ENCODE measurements at regions not wholly inside any gene's neighbourhood (a gene's known extent, or its start where the extent isn't known, plus 50 kb on each side); places are given as distances from the start of the nearest gene placed in this dataset.

DNA sequence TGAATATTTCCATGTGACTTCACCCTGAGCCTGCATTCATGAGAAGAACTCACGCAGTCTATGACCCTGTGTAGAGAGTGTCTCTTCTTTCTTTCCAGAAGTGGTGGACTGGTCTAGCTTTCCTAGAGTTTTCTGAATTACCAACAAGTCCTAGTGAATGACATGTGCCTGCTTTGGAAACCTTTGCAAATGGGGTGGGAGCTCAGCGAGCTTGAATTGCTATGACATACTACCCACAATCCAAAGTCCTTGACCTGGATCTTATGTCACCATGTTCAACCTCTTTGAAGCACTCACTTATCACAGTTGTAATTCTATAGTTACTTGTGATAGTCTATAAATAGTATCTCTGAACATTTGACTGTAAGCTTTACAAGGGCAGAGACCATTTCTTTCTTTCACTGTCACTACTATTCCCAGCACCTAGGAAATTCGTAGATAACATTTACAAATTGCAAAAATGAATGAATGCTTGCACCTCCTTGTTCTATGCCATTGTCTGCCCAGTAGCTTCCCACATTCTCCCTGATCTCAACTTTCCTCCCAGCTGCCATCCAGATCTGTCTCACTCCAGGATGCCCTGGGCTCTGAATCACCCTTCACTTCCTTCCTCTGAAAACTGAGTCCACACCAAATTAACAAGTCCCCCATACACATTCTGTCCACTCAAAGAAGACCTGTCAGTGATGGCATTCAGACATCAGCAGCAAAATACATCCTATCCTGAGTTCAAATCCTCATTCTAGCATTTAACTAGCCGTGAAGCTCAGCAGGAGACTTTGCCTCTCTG, 201.9 kb upstream of the SESN3 start:
- no peak for ATAC-seq
- CTCF ChIA-PET = interaction anchor here (0.8 to 1.0 kb wide), 2 partner anchors 273 to 278 kb away, joined by 3 read pairs; no protein-coding TSS in a partner anchor

More for the DNA sequence above, 201.9 kb upstream of the SESN3 start:
- H3K36me3 Mint-ChIP-seq = peaks cover 17% of the 10 kb centered on the region
- POLR2A ChIA-PET = no interaction called here
- no peak overlapping the region for H3K27ac Mint-ChIP-seq
- peaks cover 19% of the 10 kb centered on the region for H3K9me3 Mint-ChIP-seq
- H3K27me3 Mint-ChIP-seq (ENCODE audit: low read depth) = peaks cover 3% of the 10 kb centered on the region; the same call in 1 of the 2 replicates
- H3K4me1 Mint-ChIP-seq = peaks cover 26% of the 10 kb centered on the region
- no peak for DNase-seq (ENCODE audit: low spot score)
- H3K4me3 Mint-ChIP-seq = no peak overlapping the region
- TF ChIP-seq CBFB (CRISPR knock-in tag; IDR thresholded peaks at IDR 0.05; ENCODE audit: low read depth) (no peak), TEAD1 (CRISPR knock-in tag; IDR thresholded peaks at IDR 0.05) (no peak), HMGA2 (CRISPR knock-in tag; IDR thresholded peaks at IDR 0.05) (no peak), ZNF138 (CRISPR knock-in tag; conservative IDR thresholded peaks at IDR 0.05) (no peak), ZNF263 (CRISPR knock-in tag; IDR thresholded peaks at IDR 0.05; ENCODE audit: low read depth) (no peak), PRRX2 (CRISPR knock-in tag; IDR thresholded peaks at IDR 0.05) (no peak), ZBTB21 (CRISPR knock-in tag; IDR thresholded peaks at IDR 0.05; ENCODE audit: borderline replicate concordance) (no peak), CREM (CRISPR knock-in tag; IDR thresholded peaks at IDR 0.05) (no peak), SP1 (CRISPR knock-in tag; conservative IDR thresholded peaks at IDR 0.05) (no peak), NFATC4 (CRISPR knock-in tag; IDR thresholded peaks at IDR 0.05) (no peak), EMX1 (CRISPR knock-in tag; IDR thresholded peaks at IDR 0.05) (no peak)
- TF ChIP-seq, protein P1, sequence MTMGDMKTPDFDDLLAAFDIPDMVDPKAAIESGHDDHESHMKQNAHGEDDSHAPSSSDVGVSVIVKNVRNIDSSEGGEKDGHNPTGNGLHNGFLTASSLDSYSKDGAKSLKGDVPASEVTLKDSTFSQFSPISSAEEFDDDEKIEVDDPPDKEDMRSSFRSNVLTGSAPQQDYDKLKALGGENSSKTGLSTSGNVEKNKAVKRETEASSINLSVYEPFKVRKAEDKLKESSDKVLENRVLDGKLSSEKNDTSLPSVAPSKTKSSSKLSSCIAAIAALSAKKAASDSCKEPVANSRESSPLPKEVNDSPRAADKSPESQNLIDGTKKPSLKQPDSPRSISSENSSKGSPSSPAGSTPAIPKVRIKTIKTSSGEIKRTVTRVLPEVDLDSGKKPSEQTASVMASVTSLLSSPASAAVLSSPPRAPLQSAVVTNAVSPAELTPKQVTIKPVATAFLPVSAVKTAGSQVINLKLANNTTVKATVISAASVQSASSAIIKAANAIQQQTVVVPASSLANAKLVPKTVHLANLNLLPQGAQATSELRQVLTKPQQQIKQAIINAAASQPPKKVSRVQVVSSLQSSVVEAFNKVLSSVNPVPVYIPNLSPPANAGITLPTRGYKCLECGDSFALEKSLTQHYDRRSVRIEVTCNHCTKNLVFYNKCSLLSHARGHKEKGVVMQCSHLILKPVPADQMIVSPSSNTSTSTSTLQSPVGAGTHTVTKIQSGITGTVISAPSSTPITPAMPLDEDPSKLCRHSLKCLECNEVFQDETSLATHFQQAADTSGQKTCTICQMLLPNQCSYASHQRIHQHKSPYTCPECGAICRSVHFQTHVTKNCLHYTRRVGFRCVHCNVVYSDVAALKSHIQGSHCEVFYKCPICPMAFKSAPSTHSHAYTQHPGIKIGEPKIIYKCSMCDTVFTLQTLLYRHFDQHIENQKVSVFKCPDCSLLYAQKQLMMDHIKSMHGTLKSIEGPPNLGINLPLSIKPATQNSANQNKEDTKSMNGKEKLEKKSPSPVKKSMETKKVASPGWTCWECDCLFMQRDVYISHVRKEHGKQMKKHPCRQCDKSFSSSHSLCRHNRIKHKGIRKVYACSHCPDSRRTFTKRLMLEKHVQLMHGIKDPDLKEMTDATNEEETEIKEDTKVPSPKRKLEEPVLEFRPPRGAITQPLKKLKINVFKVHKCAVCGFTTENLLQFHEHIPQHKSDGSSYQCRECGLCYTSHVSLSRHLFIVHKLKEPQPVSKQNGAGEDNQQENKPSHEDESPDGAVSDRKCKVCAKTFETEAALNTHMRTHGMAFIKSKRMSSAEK (CRISPR knock-in tag; IDR thresholded peaks at IDR 0.05; ENCODE audit: borderline replicate concordance) = no peak
- TF ChIP-seq, protein P2, sequence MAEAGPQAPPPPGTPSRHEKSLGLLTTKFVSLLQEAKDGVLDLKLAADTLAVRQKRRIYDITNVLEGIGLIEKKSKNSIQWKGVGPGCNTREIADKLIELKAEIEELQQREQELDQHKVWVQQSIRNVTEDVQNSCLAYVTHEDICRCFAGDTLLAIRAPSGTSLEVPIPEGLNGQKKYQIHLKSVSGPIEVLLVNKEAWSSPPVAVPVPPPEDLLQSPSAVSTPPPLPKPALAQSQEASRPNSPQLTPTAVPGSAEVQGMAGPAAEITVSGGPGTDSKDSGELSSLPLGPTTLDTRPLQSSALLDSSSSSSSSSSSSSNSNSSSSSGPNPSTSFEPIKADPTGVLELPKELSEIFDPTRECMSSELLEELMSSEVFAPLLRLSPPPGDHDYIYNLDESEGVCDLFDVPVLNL (CRISPR knock-in tag; IDR thresholded peaks at IDR 0.05; ENCODE audit: borderline replicate concordance, low read depth) = no peak
- TF ChIP-seq, protein P3, sequence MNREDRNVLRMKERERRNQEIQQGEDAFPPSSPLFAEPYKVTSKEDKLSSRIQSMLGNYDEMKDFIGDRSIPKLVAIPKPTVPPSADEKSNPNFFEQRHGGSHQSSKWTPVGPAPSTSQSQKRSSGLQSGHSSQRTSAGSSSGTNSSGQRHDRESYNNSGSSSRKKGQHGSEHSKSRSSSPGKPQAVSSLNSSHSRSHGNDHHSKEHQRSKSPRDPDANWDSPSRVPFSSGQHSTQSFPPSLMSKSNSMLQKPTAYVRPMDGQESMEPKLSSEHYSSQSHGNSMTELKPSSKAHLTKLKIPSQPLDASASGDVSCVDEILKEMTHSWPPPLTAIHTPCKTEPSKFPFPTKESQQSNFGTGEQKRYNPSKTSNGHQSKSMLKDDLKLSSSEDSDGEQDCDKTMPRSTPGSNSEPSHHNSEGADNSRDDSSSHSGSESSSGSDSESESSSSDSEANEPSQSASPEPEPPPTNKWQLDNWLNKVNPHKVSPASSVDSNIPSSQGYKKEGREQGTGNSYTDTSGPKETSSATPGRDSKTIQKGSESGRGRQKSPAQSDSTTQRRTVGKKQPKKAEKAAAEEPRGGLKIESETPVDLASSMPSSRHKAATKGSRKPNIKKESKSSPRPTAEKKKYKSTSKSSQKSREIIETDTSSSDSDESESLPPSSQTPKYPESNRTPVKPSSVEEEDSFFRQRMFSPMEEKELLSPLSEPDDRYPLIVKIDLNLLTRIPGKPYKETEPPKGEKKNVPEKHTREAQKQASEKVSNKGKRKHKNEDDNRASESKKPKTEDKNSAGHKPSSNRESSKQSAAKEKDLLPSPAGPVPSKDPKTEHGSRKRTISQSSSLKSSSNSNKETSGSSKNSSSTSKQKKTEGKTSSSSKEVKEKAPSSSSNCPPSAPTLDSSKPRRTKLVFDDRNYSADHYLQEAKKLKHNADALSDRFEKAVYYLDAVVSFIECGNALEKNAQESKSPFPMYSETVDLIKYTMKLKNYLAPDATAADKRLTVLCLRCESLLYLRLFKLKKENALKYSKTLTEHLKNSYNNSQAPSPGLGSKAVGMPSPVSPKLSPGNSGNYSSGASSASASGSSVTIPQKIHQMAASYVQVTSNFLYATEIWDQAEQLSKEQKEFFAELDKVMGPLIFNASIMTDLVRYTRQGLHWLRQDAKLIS (CRISPR knock-in tag; IDR thresholded peaks at IDR 0.05; ENCODE audit: borderline replicate concordance) = no peak
- TF ChIP-seq, protein P4, sequence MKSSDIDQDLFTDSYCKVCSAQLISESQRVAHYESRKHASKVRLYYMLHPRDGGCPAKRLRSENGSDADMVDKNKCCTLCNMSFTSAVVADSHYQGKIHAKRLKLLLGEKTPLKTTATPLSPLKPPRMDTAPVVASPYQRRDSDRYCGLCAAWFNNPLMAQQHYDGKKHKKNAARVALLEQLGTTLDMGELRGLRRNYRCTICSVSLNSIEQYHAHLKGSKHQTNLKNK (CRISPR knock-in tag; IDR thresholded peaks at IDR 0.05) = no peak
- TF ChIP-seq, protein P5, sequence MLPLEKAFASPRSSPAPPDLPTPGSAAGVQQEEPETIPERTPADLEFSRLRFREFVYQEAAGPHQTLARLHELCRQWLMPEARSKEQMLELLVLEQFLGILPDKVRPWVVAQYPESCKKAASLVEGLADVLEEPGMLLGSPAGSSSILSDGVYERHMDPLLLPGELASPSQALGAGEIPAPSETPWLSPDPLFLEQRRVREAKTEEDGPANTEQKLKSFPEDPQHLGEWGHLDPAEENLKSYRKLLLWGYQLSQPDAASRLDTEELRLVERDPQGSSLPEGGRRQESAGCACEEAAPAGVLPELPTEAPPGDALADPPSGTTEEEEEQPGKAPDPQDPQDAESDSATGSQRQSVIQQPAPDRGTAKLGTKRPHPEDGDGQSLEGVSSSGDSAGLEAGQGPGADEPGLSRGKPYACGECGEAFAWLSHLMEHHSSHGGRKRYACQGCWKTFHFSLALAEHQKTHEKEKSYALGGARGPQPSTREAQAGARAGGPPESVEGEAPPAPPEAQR (CRISPR knock-in tag; IDR thresholded peaks at IDR 0.05) = no peak
- TF ChIP-seq, protein P6, sequence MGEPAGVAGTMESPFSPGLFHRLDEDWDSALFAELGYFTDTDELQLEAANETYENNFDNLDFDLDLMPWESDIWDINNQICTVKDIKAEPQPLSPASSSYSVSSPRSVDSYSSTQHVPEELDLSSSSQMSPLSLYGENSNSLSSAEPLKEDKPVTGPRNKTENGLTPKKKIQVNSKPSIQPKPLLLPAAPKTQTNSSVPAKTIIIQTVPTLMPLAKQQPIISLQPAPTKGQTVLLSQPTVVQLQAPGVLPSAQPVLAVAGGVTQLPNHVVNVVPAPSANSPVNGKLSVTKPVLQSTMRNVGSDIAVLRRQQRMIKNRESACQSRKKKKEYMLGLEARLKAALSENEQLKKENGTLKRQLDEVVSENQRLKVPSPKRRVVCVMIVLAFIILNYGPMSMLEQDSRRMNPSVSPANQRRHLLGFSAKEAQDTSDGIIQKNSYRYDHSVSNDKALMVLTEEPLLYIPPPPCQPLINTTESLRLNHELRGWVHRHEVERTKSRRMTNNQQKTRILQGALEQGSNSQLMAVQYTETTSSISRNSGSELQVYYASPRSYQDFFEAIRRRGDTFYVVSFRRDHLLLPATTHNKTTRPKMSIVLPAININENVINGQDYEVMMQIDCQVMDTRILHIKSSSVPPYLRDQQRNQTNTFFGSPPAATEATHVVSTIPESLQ (CRISPR knock-in tag; IDR thresholded peaks at IDR 0.05) = no peak
- TF ChIP-seq, protein P7, sequence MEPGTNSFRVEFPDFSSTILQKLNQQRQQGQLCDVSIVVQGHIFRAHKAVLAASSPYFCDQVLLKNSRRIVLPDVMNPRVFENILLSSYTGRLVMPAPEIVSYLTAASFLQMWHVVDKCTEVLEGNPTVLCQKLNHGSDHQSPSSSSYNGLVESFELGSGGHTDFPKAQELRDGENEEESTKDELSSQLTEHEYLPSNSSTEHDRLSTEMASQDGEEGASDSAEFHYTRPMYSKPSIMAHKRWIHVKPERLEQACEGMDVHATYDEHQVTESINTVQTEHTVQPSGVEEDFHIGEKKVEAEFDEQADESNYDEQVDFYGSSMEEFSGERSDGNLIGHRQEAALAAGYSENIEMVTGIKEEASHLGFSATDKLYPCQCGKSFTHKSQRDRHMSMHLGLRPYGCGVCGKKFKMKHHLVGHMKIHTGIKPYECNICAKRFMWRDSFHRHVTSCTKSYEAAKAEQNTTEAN (CRISPR knock-in tag; IDR thresholded peaks at IDR 0.05) = no peak
- TF ChIP-seq, protein P8, sequence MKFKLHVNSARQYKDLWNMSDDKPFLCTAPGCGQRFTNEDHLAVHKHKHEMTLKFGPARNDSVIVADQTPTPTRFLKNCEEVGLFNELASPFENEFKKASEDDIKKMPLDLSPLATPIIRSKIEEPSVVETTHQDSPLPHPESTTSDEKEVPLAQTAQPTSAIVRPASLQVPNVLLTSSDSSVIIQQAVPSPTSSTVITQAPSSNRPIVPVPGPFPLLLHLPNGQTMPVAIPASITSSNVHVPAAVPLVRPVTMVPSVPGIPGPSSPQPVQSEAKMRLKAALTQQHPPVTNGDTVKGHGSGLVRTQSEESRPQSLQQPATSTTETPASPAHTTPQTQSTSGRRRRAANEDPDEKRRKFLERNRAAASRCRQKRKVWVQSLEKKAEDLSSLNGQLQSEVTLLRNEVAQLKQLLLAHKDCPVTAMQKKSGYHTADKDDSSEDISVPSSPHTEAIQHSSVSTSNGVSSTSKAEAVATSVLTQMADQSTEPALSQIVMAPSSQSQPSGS (CRISPR knock-in tag; IDR thresholded peaks at IDR 0.05; ENCODE audit: borderline replicate concordance, low read depth) = no peak

Data from WTC11 (cell line).